ENCODE measurements at regions not wholly inside any gene's neighbourhood (a gene's known extent, or its start where the extent isn't known, plus 50 kb on each side); places are given as distances from the start of the nearest gene placed in this dataset.
"Not testable (repeated sequence)": the region's sequence is repeated elsewhere in the genome, so short reads cannot be mapped to it uniquely, and the experiment has no call there.

- H3K4me3 ChIP-seq (ENCODE audit: low read length); DNase-seq (ENCODE audit: low read depth): not testable (repeated sequence)
Observed at GRCh38 chr4:184967699-184968098, 50.6 kb upstream of the HELT start.

- no peak overlapping the region for H3K4me3 ChIP-seq (ENCODE audit: low read length)
- TF ChIP-seq, protein P1, sequence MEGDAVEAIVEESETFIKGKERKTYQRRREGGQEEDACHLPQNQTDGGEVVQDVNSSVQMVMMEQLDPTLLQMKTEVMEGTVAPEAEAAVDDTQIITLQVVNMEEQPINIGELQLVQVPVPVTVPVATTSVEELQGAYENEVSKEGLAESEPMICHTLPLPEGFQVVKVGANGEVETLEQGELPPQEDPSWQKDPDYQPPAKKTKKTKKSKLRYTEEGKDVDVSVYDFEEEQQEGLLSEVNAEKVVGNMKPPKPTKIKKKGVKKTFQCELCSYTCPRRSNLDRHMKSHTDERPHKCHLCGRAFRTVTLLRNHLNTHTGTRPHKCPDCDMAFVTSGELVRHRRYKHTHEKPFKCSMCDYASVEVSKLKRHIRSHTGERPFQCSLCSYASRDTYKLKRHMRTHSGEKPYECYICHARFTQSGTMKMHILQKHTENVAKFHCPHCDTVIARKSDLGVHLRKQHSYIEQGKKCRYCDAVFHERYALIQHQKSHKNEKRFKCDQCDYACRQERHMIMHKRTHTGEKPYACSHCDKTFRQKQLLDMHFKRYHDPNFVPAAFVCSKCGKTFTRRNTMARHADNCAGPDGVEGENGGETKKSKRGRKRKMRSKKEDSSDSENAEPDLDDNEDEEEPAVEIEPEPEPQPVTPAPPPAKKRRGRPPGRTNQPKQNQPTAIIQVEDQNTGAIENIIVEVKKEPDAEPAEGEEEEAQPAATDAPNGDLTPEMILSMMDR (IDR thresholded peaks at IDR 0.05; ENCODE audit: insufficient read depth, low read depth, low read length, missing control alignments), result no peak
- DNase-seq (ENCODE audit: low read depth), result no peak
Observed at GRCh38 chr4:184968366-184968765, 49.9 kb upstream of the HELT start.
